Esophagus muscularis mucosa (tissue), 4 donors: ENCODE measurements at regions not wholly inside any gene's neighbourhood (a gene's known extent, or its start where the extent isn't known, plus 50 kb on each side); places are given as distances from the start of the nearest gene placed in this dataset.

Experiments
- EP300 ChIP-seq: sonication (generic); formaldehyde crosslinking; IDR thresholded peaks from one replicate; pipeline ENCODE4 v1.6.1; 2017; ENCODE audit warnings: antibody characterized with exemption
- POLR2A ChIP-seq: fragments of 450-650 bp; IDR thresholded peaks from one replicate; pipeline ENCODE4 v1.6.1; 2017; ENCODE audit warnings: antibody characterized with exemption, moderate library complexity, mild to moderate bottlenecking, low read depth
- POLR2AphosphoS5 ChIP-seq, 2 donors: sonication (generic); formaldehyde crosslinking; IDR thresholded peaks; one replicate each; pipeline ENCODE4 v1.6.1; 2017; ENCODE audit warnings: antibody characterized with exemption in 2 of 2
- TF ChIP-seq, protein P1 (sequence below), 3 experiments: fragments of 200-600 bp in 2 of 3; fragments of 450-650 bp in 1 of 3; sonication (generic) in 2 of 3; IDR thresholded peaks; one replicate each; pipeline ENCODE4 v1.5.1; 2017 to 2019; ENCODE audit warnings: antibody characterized with exemption in 3 of 3, mild to moderate bottlenecking in 2 of 3, moderate library complexity in 1 of 3

DNA sequence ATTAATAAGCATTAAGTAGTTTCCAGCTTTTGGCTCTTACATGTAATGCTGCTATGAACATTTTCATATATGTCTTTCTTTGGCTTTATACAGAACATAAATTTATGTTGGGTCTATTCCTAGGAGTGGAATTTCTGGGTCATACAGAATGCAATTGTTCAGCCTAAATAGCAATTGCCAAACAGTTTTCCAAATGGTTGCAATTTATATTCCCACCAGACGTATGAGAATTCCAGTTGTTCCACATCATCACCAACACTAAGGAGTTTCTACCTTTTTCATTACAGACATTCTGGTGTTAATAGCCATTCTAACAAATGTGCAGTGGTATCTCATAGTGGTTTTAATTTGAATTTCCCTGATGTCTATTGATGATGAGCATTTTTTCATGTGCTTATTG lies 160.1 kb upstream of the TMC3 start:
- TF ChIP-seq, protein P1, sequence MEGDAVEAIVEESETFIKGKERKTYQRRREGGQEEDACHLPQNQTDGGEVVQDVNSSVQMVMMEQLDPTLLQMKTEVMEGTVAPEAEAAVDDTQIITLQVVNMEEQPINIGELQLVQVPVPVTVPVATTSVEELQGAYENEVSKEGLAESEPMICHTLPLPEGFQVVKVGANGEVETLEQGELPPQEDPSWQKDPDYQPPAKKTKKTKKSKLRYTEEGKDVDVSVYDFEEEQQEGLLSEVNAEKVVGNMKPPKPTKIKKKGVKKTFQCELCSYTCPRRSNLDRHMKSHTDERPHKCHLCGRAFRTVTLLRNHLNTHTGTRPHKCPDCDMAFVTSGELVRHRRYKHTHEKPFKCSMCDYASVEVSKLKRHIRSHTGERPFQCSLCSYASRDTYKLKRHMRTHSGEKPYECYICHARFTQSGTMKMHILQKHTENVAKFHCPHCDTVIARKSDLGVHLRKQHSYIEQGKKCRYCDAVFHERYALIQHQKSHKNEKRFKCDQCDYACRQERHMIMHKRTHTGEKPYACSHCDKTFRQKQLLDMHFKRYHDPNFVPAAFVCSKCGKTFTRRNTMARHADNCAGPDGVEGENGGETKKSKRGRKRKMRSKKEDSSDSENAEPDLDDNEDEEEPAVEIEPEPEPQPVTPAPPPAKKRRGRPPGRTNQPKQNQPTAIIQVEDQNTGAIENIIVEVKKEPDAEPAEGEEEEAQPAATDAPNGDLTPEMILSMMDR (IDR thresholded peaks at IDR 0.05), result no peak
- TF ChIP-seq POLR2AphosphoS5 (IDR thresholded peaks at IDR 0.05) (no peak), POLR2A (no peak), EP300 (no peak)
